ENCODE measurements at regions not wholly inside any gene's neighbourhood (a gene's known extent, or its start where the extent isn't known, plus 50 kb on each side); places are given as distances from the start of the nearest gene placed in this dataset.

DNA sequence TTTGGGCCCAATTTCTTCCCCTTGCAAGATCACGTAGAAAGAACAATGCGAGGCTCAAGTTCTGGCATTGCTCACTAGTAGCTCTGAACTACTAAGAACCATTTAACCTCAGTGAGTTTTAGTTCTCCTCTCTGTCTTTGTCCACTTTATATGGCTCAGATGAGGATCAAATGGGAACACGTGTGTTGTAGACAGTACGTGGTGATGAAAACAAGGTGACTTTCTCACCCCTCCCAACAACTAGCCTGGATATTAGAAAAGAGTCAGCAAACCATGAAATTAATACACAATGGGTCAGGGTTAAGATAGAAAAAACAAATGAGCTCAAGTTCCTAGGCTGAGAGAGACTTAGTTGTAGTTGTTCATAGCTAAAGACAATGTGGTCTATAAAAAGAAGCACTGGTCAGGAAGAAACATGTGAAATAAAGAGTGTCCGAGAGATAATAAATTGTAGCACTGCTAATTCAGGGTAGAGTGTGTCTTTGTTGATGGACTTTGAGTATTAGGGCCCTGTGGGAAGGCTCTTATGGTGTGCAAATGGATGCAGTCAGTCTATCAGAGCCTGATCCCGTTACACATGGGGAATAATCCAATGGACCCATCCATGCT, 417.0 kb downstream of the HAPSTR1 start:
- TF ChIP-seq, protein P1, sequence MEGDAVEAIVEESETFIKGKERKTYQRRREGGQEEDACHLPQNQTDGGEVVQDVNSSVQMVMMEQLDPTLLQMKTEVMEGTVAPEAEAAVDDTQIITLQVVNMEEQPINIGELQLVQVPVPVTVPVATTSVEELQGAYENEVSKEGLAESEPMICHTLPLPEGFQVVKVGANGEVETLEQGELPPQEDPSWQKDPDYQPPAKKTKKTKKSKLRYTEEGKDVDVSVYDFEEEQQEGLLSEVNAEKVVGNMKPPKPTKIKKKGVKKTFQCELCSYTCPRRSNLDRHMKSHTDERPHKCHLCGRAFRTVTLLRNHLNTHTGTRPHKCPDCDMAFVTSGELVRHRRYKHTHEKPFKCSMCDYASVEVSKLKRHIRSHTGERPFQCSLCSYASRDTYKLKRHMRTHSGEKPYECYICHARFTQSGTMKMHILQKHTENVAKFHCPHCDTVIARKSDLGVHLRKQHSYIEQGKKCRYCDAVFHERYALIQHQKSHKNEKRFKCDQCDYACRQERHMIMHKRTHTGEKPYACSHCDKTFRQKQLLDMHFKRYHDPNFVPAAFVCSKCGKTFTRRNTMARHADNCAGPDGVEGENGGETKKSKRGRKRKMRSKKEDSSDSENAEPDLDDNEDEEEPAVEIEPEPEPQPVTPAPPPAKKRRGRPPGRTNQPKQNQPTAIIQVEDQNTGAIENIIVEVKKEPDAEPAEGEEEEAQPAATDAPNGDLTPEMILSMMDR (IDR thresholded peaks at IDR 0.05): no peak
- no peak for TF ChIP-seq POLR2A (IDR thresholded peaks at IDR 0.05; ENCODE audit: low read depth)
